ENCODE measurements at regions not wholly inside any gene's neighbourhood (a gene's known extent, or its start where the extent isn't known, plus 50 kb on each side); places are given as distances from the start of the nearest gene placed in this dataset.

- Histone ChIP-seq H3K4me3 (ENCODE audit: low read depth, low read length) (no peak overlapping the region), H2AFZ (ENCODE audit: low read length, unreplicated experiment) (no peak overlapping the region), H3K27me3 (ENCODE audit: insufficient read depth, low read length) (no peaks in the 10 kb centered on the region), H3K79me2 (ENCODE audit: control insufficient read depth, insufficient read depth, low read length, unreplicated experiment) (no peaks in the 10 kb centered on the region), H3K4me1 (ENCODE audit: control insufficient read depth, insufficient read depth, low read length, unreplicated experiment) (no peaks in the 10 kb centered on the region), H3K27ac (ENCODE audit: low read depth, low read length) (no peak overlapping the region), H3K36me3 (ENCODE audit: insufficient read depth, low read length) (no peaks in the 10 kb centered on the region)
Measured at GRCh38 chr9:84575705-84576104, 93.8 kb upstream of the NTRK2 start.

GRCh38 chr9:84583866-84584265 lies 85.7 kb upstream of the NTRK2 start:
- Histone ChIP-seq H3K36me3 (ENCODE audit: insufficient read depth, low read length) (no peaks in the 10 kb centered on the region), H3K4me3 (ENCODE audit: low read depth, low read length) (no peak overlapping the region), H3K27ac (ENCODE audit: low read depth, low read length) (no peak overlapping the region), H3K79me2 (ENCODE audit: control insufficient read depth, insufficient read depth, low read length, unreplicated experiment) (no peaks in the 10 kb centered on the region), H3K4me1 (ENCODE audit: control insufficient read depth, insufficient read depth, low read length, unreplicated experiment) (no peaks in the 10 kb centered on the region), H2AFZ (ENCODE audit: low read length, unreplicated experiment) (no peak overlapping the region), H3K27me3 (ENCODE audit: insufficient read depth, low read length) (no peaks in the 10 kb centered on the region)

GRCh38 chr9:84586662-84587061 lies 82.9 kb upstream of the NTRK2 start:
- Histone ChIP-seq H3K27ac (ENCODE audit: low read depth, low read length) (no peak overlapping the region), H3K4me3 (ENCODE audit: low read depth, low read length) (no peak overlapping the region), H3K36me3 (ENCODE audit: insufficient read depth, low read length) (no peaks in the 10 kb centered on the region), H3K79me2 (ENCODE audit: control insufficient read depth, insufficient read depth, low read length, unreplicated experiment) (no peaks in the 10 kb centered on the region), H3K27me3 (ENCODE audit: insufficient read depth, low read length) (no peaks in the 10 kb centered on the region), H3K4me1 (ENCODE audit: control insufficient read depth, insufficient read depth, low read length, unreplicated experiment) (no peaks in the 10 kb centered on the region), H2AFZ (ENCODE audit: low read length, unreplicated experiment) (no peak overlapping the region)

GRCh38 chr9:84587153-84587552 lies 82.4 kb upstream of the NTRK2 start:
- Histone ChIP-seq H2AFZ (ENCODE audit: low read length, unreplicated experiment) (no peak overlapping the region), H3K27ac (ENCODE audit: low read depth, low read length) (no peak overlapping the region), H3K4me1 (ENCODE audit: control insufficient read depth, insufficient read depth, low read length, unreplicated experiment) (no peaks in the 10 kb centered on the region), H3K27me3 (ENCODE audit: insufficient read depth, low read length) (no peaks in the 10 kb centered on the region), H3K79me2 (ENCODE audit: control insufficient read depth, insufficient read depth, low read length, unreplicated experiment) (no peaks in the 10 kb centered on the region), H3K4me3 (ENCODE audit: low read depth, low read length) (no peak overlapping the region), H3K36me3 (ENCODE audit: insufficient read depth, low read length) (no peaks in the 10 kb centered on the region)

GRCh38 chr9:84589542-84589941 lies 80.0 kb upstream of the NTRK2 start:
- H3K4me1 ChIP-seq (ENCODE audit: control insufficient read depth, insufficient read depth, low read length, unreplicated experiment): no peaks in the 10 kb centered on the region
- H3K27me3 ChIP-seq (ENCODE audit: insufficient read depth, low read length): no peaks in the 10 kb centered on the region
- H3K27ac ChIP-seq (ENCODE audit: low read depth, low read length): no peak overlapping the region
- H3K36me3 ChIP-seq (ENCODE audit: insufficient read depth, low read length): no peaks in the 10 kb centered on the region
- H3K4me3 ChIP-seq (ENCODE audit: low read depth, low read length): no peak overlapping the region
- no peak overlapping the region for H2AFZ ChIP-seq (ENCODE audit: low read length, unreplicated experiment)
- H3K79me2 ChIP-seq (ENCODE audit: control insufficient read depth, insufficient read depth, low read length, unreplicated experiment): no peaks in the 10 kb centered on the region

- Histone ChIP-seq H3K36me3 (ENCODE audit: insufficient read depth, low read length) (no peaks in the 10 kb centered on the region), H2AFZ (ENCODE audit: low read length, unreplicated experiment) (no peak overlapping the region), H3K4me3 (ENCODE audit: low read depth, low read length) (no peak overlapping the region), H3K27me3 (ENCODE audit: insufficient read depth, low read length) (no peaks in the 10 kb centered on the region), H3K4me1 (ENCODE audit: control insufficient read depth, insufficient read depth, low read length, unreplicated experiment) (no peaks in the 10 kb centered on the region), H3K79me2 (ENCODE audit: control insufficient read depth, insufficient read depth, low read length, unreplicated experiment) (no peaks in the 10 kb centered on the region), H3K27ac (ENCODE audit: low read depth, low read length) (no peak overlapping the region)
Measured at GRCh38 chr9:84590706-84591105, 78.8 kb upstream of the NTRK2 start.

GRCh38 chr9:84592918-84593317 lies 76.6 kb upstream of the NTRK2 start:
- no peak overlapping the region for H3K4me3 ChIP-seq (ENCODE audit: low read depth, low read length)

GRCh38 chr9:84593352-84593751 lies 76.2 kb upstream of the NTRK2 start:
- Histone ChIP-seq H3K36me3 (ENCODE audit: insufficient read depth, low read length) (no peaks in the 10 kb centered on the region), H2AFZ (ENCODE audit: low read length, unreplicated experiment) (no peak overlapping the region), H3K27ac (ENCODE audit: low read depth, low read length) (no peak overlapping the region), H3K27me3 (ENCODE audit: insufficient read depth, low read length) (no peaks in the 10 kb centered on the region), H3K4me3 (ENCODE audit: low read depth, low read length) (no peak overlapping the region), H3K79me2 (ENCODE audit: control insufficient read depth, insufficient read depth, low read length, unreplicated experiment) (no peaks in the 10 kb centered on the region), H3K4me1 (ENCODE audit: control insufficient read depth, insufficient read depth, low read length, unreplicated experiment) (no peaks in the 10 kb centered on the region)

More at GRCh38 chr9:84592918-84593317, 76.6 kb upstream of the NTRK2 start:
- no peaks in the 10 kb centered on the region for H3K27me3 ChIP-seq (ENCODE audit: insufficient read depth, low read length)
- H3K79me2 ChIP-seq (ENCODE audit: control insufficient read depth, insufficient read depth, low read length, unreplicated experiment): no peaks in the 10 kb centered on the region
- no peak overlapping the region for H2AFZ ChIP-seq (ENCODE audit: low read length, unreplicated experiment)
- no peak overlapping the region for H3K27ac ChIP-seq (ENCODE audit: low read depth, low read length)
- H3K36me3 ChIP-seq (ENCODE audit: insufficient read depth, low read length): no peaks in the 10 kb centered on the region
- H3K4me1 ChIP-seq (ENCODE audit: control insufficient read depth, insufficient read depth, low read length, unreplicated experiment): no peaks in the 10 kb centered on the region

GRCh38 chr9:84597131-84597530 lies 72.4 kb upstream of the NTRK2 start:
- Histone ChIP-seq H3K27me3 (ENCODE audit: insufficient read depth, low read length) (no peaks in the 10 kb centered on the region), H2AFZ (ENCODE audit: low read length, unreplicated experiment) (no peak overlapping the region), H3K27ac (ENCODE audit: low read depth, low read length) (no peak overlapping the region), H3K4me1 (ENCODE audit: control insufficient read depth, insufficient read depth, low read length, unreplicated experiment) (no peaks in the 10 kb centered on the region), H3K79me2 (ENCODE audit: control insufficient read depth, insufficient read depth, low read length, unreplicated experiment) (no peaks in the 10 kb centered on the region), H3K4me3 (ENCODE audit: low read depth, low read length) (no peak overlapping the region), H3K36me3 (ENCODE audit: insufficient read depth, low read length) (no peaks in the 10 kb centered on the region)

- Histone ChIP-seq H3K36me3 (ENCODE audit: insufficient read depth, low read length) (no peaks in the 10 kb centered on the region), H2AFZ (ENCODE audit: low read length, unreplicated experiment) (no peak overlapping the region), H3K4me3 (ENCODE audit: low read depth, low read length) (no peak overlapping the region), H3K4me1 (ENCODE audit: control insufficient read depth, insufficient read depth, low read length, unreplicated experiment) (no peaks in the 10 kb centered on the region), H3K27me3 (ENCODE audit: insufficient read depth, low read length) (no peaks in the 10 kb centered on the region), H3K27ac (ENCODE audit: low read depth, low read length) (no peak overlapping the region), H3K79me2 (ENCODE audit: control insufficient read depth, insufficient read depth, low read length, unreplicated experiment) (no peaks in the 10 kb centered on the region)
Measured at GRCh38 chr9:84598921-84599636, 70.5 kb upstream of the NTRK2 start.

GRCh38 chr9:84600739-84601138 lies 68.8 kb upstream of the NTRK2 start:
- no peak overlapping the region for H3K27ac ChIP-seq (ENCODE audit: low read depth, low read length)
- no peaks in the 10 kb centered on the region for H3K79me2 ChIP-seq (ENCODE audit: control insufficient read depth, insufficient read depth, low read length, unreplicated experiment)
- H2AFZ ChIP-seq (ENCODE audit: low read length, unreplicated experiment): no peak overlapping the region
- no peaks in the 10 kb centered on the region for H3K36me3 ChIP-seq (ENCODE audit: insufficient read depth, low read length)
- H3K27me3 ChIP-seq (ENCODE audit: insufficient read depth, low read length): no peaks in the 10 kb centered on the region
- H3K4me1 ChIP-seq (ENCODE audit: control insufficient read depth, insufficient read depth, low read length, unreplicated experiment): no peaks in the 10 kb centered on the region
- no peak overlapping the region for H3K4me3 ChIP-seq (ENCODE audit: low read depth, low read length)
